ENCODE measurements at regions not wholly inside any gene's neighbourhood (a gene's known extent, or its start where the extent isn't known, plus 50 kb on each side); places are given as distances from the start of the nearest gene placed in this dataset.

DNA sequence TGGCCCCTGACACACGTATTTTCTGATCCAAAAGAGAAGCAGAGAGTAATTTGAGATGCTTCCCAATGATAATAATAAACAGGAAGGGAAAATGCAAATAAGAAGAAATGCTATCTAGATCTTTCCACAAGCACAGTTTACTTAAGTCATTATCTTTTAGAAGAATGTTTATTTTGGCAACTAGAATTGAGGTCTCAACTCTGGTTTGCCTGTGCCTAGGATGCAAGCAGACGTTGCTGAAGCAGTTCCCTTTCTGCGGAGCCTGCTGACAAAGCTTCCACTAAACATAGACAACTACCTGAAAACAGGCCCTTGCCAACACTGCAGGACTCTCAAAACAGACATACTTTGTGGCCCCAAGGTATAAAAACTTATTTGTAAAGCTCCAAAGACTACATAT is 315.8 kb upstream of the POM121L12 start:
- no peak overlapping the region for H3K4me3 ChIP-seq
- H3K9me3 ChIP-seq, result no peaks in the 10 kb centered on the region
- no peaks in the 10 kb centered on the region for H3K36me3 ChIP-seq
- H3K27me3 ChIP-seq, result no peaks in the 10 kb centered on the region
- TF ChIP-seq, protein P1, sequence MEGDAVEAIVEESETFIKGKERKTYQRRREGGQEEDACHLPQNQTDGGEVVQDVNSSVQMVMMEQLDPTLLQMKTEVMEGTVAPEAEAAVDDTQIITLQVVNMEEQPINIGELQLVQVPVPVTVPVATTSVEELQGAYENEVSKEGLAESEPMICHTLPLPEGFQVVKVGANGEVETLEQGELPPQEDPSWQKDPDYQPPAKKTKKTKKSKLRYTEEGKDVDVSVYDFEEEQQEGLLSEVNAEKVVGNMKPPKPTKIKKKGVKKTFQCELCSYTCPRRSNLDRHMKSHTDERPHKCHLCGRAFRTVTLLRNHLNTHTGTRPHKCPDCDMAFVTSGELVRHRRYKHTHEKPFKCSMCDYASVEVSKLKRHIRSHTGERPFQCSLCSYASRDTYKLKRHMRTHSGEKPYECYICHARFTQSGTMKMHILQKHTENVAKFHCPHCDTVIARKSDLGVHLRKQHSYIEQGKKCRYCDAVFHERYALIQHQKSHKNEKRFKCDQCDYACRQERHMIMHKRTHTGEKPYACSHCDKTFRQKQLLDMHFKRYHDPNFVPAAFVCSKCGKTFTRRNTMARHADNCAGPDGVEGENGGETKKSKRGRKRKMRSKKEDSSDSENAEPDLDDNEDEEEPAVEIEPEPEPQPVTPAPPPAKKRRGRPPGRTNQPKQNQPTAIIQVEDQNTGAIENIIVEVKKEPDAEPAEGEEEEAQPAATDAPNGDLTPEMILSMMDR (IDR thresholded peaks at IDR 0.05), result no peak
- TF ChIP-seq POLR2A (IDR thresholded peaks at IDR 0.05) (no peak), POLR2AphosphoS5 (IDR thresholded peaks at IDR 0.05) (no peak), EP300 (IDR thresholded peaks at IDR 0.05) (no peak)
- H3K27ac ChIP-seq, result no peak overlapping the region
- no peak for DNase-seq
- peaks cover 0 to 4% (median 0%) of the 10 kb centered on the region in 4 donors for H3K4me1 ChIP-seq
- intact Hi-C loops (cut with DNase I), result no loop called here
- 16 to 35% methylated on average over 3 of the region's 3 CpGs for WGBS, 2 donors

DNA sequence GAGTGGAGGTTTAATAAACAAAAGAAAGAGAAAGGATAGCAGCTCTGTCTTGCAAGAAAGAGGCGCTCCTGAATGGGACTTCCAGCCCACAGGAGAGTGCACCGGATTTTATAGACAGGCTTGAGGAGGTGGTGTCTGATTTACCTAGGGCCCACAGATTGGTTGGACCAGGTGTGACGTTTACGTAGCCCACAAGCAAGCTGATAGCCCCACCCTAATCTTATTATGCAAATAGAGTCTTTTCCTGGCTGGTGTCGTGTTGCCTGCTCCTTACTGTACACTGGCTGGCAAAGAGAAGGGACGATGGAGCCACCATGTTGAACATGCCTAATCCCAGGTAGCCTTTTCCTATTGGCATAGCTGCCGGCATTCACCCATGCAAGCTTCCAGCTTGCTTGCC is 319.7 kb upstream of the POM121L12 start:
- no peaks in the 10 kb centered on the region for H3K36me3 ChIP-seq
- H3K27me3 ChIP-seq, result no peaks in the 10 kb centered on the region
- TF ChIP-seq, protein P1 (IDR thresholded peaks at IDR 0.05), result no peak
- TF ChIP-seq EP300 (IDR thresholded peaks at IDR 0.05), result no peak
- TF ChIP-seq POLR2AphosphoS5 (IDR thresholded peaks at IDR 0.05), result no peak
- TF ChIP-seq POLR2A (IDR thresholded peaks at IDR 0.05), result no peak
- DNase-seq, result no peak
- intact Hi-C loops (cut with DNase I), result no loop called here
- no peaks in the 10 kb centered on the region for H3K9me3 ChIP-seq
- no peak overlapping the region for H3K4me3 ChIP-seq
- 82% methylated on average over 7 of the region's 7 CpGs for WGBS, 2 donors
- no peak overlapping the region for H3K27ac ChIP-seq
- H3K4me1 ChIP-seq, result peaks cover 0 to 4% (median 0%) of the 10 kb centered on the region in 4 donors

DNA sequence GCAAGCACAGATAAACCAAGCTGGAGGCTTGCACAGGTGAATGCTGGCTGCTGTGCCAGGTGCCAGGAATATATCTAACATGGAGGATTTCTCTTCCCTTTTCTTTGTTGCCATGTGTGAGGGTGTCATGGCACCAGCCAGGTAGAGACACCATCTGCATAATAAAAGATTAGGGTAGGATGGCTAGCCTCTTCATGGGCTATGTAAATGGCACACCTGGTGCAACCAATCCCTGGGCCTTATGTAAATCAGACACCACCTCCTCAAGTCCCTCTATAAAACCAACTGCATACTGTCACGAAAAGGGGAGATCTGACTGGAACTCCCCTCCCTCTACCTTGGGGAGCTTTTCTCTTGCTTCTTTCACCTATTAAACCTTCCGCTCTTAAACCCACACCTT is 322.5 kb upstream of the POM121L12 start:
- intact Hi-C loops (cut with DNase I), result no loop called here
- Histone ChIP-seq H3K27ac (no peak overlapping the region), H3K27me3 (no peaks in the 10 kb centered on the region), H3K4me1 (peaks cover 0 to 4% (median 0%) of the 10 kb centered on the region in 4 donors), H3K36me3 (no peaks in the 10 kb centered on the region), H3K9me3 (peaks cover 0 to 4% (median 0%) of the 10 kb centered on the region in 4 donors), H3K4me3 (no peak overlapping the region)
- TF ChIP-seq EP300 (IDR thresholded peaks at IDR 0.05), result no peak
- no peak for TF ChIP-seq POLR2A (IDR thresholded peaks at IDR 0.05)
- no peak for TF ChIP-seq POLR2AphosphoS5 (IDR thresholded peaks at IDR 0.05)
- TF ChIP-seq, protein P1 (IDR thresholded peaks at IDR 0.05), result no peak
- DNase-seq, result no peak
- WGBS, 2 donors, result 43 to 62% methylated on average over 2 of the region's 2 CpGs

DNA sequence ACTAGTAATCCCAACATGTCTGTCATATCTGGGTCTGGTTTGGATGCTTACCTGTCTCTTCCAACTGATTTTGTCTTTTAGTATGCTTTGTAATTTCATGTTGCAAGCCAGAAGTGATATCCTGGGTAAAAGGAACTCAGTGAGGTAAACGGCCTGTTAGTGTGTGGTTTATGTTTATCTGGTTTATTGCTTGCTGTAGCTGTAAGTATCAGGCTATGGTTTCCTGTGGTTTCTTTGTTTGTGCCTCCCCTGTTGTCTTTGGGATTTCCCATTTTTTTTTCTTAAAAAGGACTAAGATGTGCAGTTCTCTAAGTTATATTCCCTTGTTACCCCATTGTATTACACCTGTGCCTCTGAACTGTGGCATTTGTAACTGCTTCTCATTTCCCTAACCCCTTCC is 323.5 kb upstream of the POM121L12 start:
- Histone ChIP-seq H3K27ac (no peak overlapping the region), H3K4me1 (peaks cover 0 to 4% (median 0%) of the 10 kb centered on the region in 4 donors), H3K4me3 (no peak overlapping the region), H3K9me3 (peaks cover 0 to 4% (median 0%) of the 10 kb centered on the region in 4 donors), H3K36me3 (no peaks in the 10 kb centered on the region), H3K27me3 (no peaks in the 10 kb centered on the region)
- TF ChIP-seq, protein P1 (IDR thresholded peaks at IDR 0.05), result no peak
- 10 to 29% methylated on average over 1 of the region's 1 CpG for WGBS, 2 donors
- no peak for DNase-seq
- intact Hi-C loops (cut with DNase I), result no loop called here

DNA sequence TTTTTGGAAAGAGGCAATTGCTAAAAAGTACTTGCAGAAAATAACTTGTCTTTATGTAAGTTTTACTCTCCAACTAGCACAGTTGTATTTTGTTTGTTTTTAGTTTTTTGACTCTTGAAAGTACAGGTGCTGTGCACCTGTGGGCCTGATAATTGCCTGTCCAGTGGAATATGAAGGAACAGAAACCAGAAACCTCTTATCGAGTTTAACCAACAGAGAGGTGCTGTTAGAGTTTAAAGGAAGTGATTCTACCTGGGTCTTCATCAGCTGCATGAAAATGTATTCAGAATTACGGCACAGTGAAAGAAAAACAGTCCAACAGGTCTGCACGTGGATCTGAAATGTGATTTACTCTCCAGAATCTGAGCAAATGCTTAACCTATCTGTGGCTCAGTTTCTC is 326.6 kb upstream of the POM121L12 start:
- H3K4me3 ChIP-seq, result no peak overlapping the region
- DNase-seq, result no peak
- no peaks in the 10 kb centered on the region for H3K27me3 ChIP-seq
- intact Hi-C loops (cut with DNase I), result no loop called here
- 73 to 80% methylated on average over 3 of the region's 3 CpGs for WGBS, 2 donors
- H3K9me3 ChIP-seq, result peaks cover 0 to 4% (median 0%) of the 10 kb centered on the region in 4 donors
- H3K27ac ChIP-seq, result no peak overlapping the region
- TF ChIP-seq POLR2AphosphoS5 (IDR thresholded peaks at IDR 0.05) (no peak), POLR2A (IDR thresholded peaks at IDR 0.05) (no peak), EP300 (IDR thresholded peaks at IDR 0.05) (no peak)
- TF ChIP-seq, protein P1 (IDR thresholded peaks at IDR 0.05), result no peak
- H3K4me1 ChIP-seq, result no peaks in the 10 kb centered on the region
- no peaks in the 10 kb centered on the region for H3K36me3 ChIP-seq

All from sigmoid colon (tissue), 6 donors.